Skin epidermis (tissue), 12 donors: ENCODE measurements at regions not wholly inside any gene's neighbourhood (a gene's known extent, or its start where the extent isn't known, plus 50 kb on each side); places are given as distances from the start of the nearest gene placed in this dataset.

Experiments used
- H3K27ac ChIP-seq, 21 experiments: fragments of 200-600 bp; sonication (generic) in 11 of 21; one replicate each; pipeline ENCODE4 v1.5.0; 2020; ENCODE audit warnings: mild to moderate bottlenecking in 3 of 21, inconsistent platforms in 2 of 21, moderate library complexity in 2 of 21
- H3K4me3 ChIP-seq, 7 experiments: fragments of 200-600 bp; sonication (generic) in 2 of 7; one replicate each; pipeline ENCODE4 v1.5.0; 2020; ENCODE audit warnings: inconsistent platforms in 2 of 7, mild to moderate bottlenecking in 2 of 7, moderate library complexity in 1 of 7

GRCh38 chr11:131275580-131275979 lies 94.8 kb upstream of the NTM start:
- Histone ChIP-seq H3K27ac (no peak overlapping the region), H3K4me3 (no peak overlapping the region)

- Histone ChIP-seq H3K27ac (no peak overlapping the region), H3K4me3 (no peak overlapping the region)
These were observed 91.9 kb upstream of the NTM start for GRCh38 chr11:131278472-131278871.

GRCh38 chr11:131279654-131280384 lies 90.6 kb upstream of the NTM start:
- H3K4me3 ChIP-seq = no peak overlapping the region

GRCh38 chr11:131281316-131281715 lies 89.1 kb upstream of the NTM start:
- Histone ChIP-seq H3K4me3 (no peak overlapping the region), H3K27ac (no peak overlapping the region)

More at GRCh38 chr11:131279654-131280384, 90.6 kb upstream of the NTM start:
- H3K27ac ChIP-seq = no peak overlapping the region

- H3K4me3 ChIP-seq = no peak overlapping the region
- H3K27ac ChIP-seq = no peak overlapping the region
These were observed 86.4 kb upstream of the NTM start for GRCh38 chr11:131284041-131284440.

- H3K27ac ChIP-seq = no peak overlapping the region
- no peak overlapping the region for H3K4me3 ChIP-seq
These were observed 81.8 kb upstream of the NTM start for GRCh38 chr11:131288521-131289091.

GRCh38 chr11:131290185-131290584 lies 80.2 kb upstream of the NTM start:
- H3K27ac ChIP-seq = no peak overlapping the region
- no peak overlapping the region for H3K4me3 ChIP-seq

GRCh38 chr11:131295986-131296385 lies 74.4 kb upstream of the NTM start:
- Histone ChIP-seq H3K27ac (no peak overlapping the region), H3K4me3 (no peak overlapping the region)

GRCh38 chr11:131297441-131297840 lies 73.0 kb upstream of the NTM start:
- no peak overlapping the region for H3K4me3 ChIP-seq
- H3K27ac ChIP-seq = no peak overlapping the region

GRCh38 chr11:131299598-131300438 lies 70.6 kb upstream of the NTM start:
- H3K4me3 ChIP-seq = no peak overlapping the region

GRCh38 chr11:131300439-131300717 lies 70.0 kb upstream of the NTM start:
- Histone ChIP-seq H3K27ac (no peak overlapping the region), H3K4me3 (no peak overlapping the region)

More at GRCh38 chr11:131299598-131300438, 70.6 kb upstream of the NTM start:
- no peak overlapping the region for H3K27ac ChIP-seq

GRCh38 chr11:131301306-131301705 lies 69.1 kb upstream of the NTM start:
- Histone ChIP-seq H3K27ac (no peak overlapping the region), H3K4me3 (no peak overlapping the region)

GRCh38 chr11:131302836-131303235 lies 67.6 kb upstream of the NTM start:
- Histone ChIP-seq H3K4me3 (no peak overlapping the region), H3K27ac (no peak overlapping the region)

- no peak overlapping the region for H3K27ac ChIP-seq
- no peak overlapping the region for H3K4me3 ChIP-seq
These were observed 66.8 kb upstream of the NTM start for GRCh38 chr11:131303611-131304119.

- Histone ChIP-seq H3K27ac (no peak overlapping the region), H3K4me3 (no peak overlapping the region)
These were observed 65.4 kb upstream of the NTM start for GRCh38 chr11:131305005-131305404.

GRCh38 chr11:131307506-131307905 lies 62.9 kb upstream of the NTM start:
- Histone ChIP-seq H3K4me3 (no peak overlapping the region), H3K27ac (no peak overlapping the region)

- Histone ChIP-seq H3K4me3 (no peak overlapping the region), H3K27ac (no peak overlapping the region)
These were observed 60.6 kb upstream of the NTM start for GRCh38 chr11:131309776-131310175.

GRCh38 chr11:131311776-131312514 lies 58.5 kb upstream of the NTM start:
- no peak overlapping the region for H3K27ac ChIP-seq
- no peak overlapping the region for H3K4me3 ChIP-seq
